NT2/D1 (cell line): ENCODE measurements at regions not wholly inside any gene's neighbourhood (a gene's known extent, or its start where the extent isn't known, plus 50 kb on each side); places are given as distances from the start of the nearest gene placed in this dataset.

Experiments
- SUZ12 ChIP-seq: IDR thresholded peaks from 2 replicates; pipeline ENCODE4 v1.6.1; 2011; ENCODE audit not compliant: insufficient read length, insufficient read depth; ENCODE audit errors: extremely low read depth
- YY1 ChIP-seq: IDR thresholded peaks from 2 replicates; pipeline ENCODE4 v1.6.1; 2011; ENCODE audit not compliant: insufficient read length, insufficient read depth
- ZNF274 ChIP-seq: IDR thresholded peaks from 2 replicates; pipeline ENCODE4 v1.6.1; 2011; ENCODE audit warnings: mild to moderate bottlenecking, low read depth, low read length

DNA sequence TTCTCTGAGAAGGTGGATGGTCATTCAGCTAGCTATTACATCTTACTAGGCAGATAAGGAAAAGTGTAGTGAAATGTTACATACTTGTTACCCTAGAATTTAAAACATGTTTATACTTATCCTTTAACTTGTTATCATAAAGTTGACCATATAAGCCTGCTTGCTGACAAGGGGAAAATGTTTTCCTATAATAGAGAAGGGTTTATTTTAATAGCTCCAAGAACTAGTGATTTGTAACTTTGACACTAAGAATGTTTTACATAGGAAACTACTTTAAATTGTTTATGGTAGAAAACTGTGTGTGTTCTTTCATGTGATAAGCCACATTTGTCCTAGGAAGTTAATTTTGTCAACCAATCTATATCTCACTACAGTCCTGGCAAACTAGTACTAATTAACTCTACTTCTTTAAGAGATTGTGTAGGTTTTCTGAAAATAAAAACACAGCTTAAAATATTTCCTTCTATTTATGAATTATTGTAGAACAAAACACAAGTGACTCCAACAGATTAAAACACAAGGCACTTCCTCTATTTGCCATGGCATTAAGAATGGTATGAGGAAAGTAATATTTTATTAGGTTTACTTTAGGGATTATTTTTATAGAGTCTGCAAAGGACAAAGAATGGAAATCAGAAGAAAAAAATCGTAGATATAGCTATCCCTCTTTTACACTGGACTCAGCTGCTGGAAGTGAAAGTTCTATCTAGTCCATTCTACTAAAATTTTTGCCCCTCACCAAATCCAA, 233.3 kb upstream of the NBEA start:
- TF ChIP-seq SUZ12, result no peak
- no peak for TF ChIP-seq ZNF274
- TF ChIP-seq YY1, result no peak
